ENCODE measurements at regions not wholly inside any gene's neighbourhood (a gene's known extent, or its start where the extent isn't known, plus 50 kb on each side); places are given as distances from the start of the nearest gene placed in this dataset.

DNA sequence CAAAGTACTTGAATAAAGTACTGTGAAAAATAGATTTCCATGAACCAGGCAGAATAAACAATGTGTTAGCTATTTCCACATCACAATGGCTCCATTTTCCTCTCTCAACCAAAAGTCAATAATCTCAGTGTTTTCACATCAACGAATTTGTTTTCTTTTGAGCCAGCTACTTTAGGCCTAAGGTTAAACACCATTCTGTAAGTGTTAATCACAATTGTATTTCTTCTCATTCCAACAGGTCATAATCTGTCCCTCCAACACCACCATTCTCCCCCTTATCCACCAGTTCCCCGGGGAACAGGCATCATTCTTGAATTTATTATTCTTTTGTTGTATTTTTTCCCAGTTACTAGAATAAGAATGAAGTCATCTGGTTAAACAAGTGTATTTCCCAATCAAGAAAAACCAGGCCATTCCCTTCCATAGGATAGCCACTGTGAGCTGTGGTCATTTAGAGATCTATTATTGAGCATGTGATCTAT lies 66.2 kb upstream of the PALMD start:
- Histone ChIP-seq H3K4me3 (no peak overlapping the region), H3K4me1 (ENCODE audit: low read depth) (no peaks in the 10 kb centered on the region), H3K36me3 (ENCODE audit: low read depth) (no peaks in the 10 kb centered on the region), H3K9me3 (no peaks in the 10 kb centered on the region)
- no peak for ATAC-seq
- no peak for DNase-seq
- TF ChIP-seq, protein P1, sequence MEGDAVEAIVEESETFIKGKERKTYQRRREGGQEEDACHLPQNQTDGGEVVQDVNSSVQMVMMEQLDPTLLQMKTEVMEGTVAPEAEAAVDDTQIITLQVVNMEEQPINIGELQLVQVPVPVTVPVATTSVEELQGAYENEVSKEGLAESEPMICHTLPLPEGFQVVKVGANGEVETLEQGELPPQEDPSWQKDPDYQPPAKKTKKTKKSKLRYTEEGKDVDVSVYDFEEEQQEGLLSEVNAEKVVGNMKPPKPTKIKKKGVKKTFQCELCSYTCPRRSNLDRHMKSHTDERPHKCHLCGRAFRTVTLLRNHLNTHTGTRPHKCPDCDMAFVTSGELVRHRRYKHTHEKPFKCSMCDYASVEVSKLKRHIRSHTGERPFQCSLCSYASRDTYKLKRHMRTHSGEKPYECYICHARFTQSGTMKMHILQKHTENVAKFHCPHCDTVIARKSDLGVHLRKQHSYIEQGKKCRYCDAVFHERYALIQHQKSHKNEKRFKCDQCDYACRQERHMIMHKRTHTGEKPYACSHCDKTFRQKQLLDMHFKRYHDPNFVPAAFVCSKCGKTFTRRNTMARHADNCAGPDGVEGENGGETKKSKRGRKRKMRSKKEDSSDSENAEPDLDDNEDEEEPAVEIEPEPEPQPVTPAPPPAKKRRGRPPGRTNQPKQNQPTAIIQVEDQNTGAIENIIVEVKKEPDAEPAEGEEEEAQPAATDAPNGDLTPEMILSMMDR (IDR thresholded peaks at IDR 0.05): no peak
- intact Hi-C loops (cut with DNase I, micrococcal nuclease): no loop called here

DNA sequence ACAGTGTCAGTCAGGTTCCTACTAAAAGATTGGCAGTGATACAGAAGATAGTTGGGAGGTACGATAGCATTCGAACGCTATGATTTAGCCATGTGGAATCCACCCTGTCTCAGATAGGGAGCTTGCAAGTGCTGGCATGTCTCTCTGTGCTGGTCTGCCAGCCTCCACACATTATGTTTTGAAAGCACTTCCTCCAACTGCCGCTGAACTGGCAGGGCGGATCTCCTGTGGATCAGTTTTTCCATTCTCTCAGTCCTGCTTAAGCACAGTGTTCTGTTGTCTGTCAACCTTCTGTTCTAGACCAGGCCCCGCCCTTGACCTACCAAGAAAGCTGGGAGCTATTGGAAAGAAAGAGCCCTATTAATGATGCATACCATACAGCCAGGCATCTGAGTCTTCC lies 65.5 kb upstream of the PALMD start:
- H3K9me3 ChIP-seq: no peaks in the 10 kb centered on the region
- no peaks in the 10 kb centered on the region for H3K4me1 ChIP-seq (ENCODE audit: low read depth)
- H3K36me3 ChIP-seq (ENCODE audit: low read depth): no peaks in the 10 kb centered on the region
- ATAC-seq (no peak), DNase-seq (no peak)
- no peak overlapping the region for H3K4me3 ChIP-seq
- TF ChIP-seq, protein P1 (IDR thresholded peaks at IDR 0.05): no peak
- intact Hi-C loops (cut with DNase I, micrococcal nuclease): no loop called here

DNA sequence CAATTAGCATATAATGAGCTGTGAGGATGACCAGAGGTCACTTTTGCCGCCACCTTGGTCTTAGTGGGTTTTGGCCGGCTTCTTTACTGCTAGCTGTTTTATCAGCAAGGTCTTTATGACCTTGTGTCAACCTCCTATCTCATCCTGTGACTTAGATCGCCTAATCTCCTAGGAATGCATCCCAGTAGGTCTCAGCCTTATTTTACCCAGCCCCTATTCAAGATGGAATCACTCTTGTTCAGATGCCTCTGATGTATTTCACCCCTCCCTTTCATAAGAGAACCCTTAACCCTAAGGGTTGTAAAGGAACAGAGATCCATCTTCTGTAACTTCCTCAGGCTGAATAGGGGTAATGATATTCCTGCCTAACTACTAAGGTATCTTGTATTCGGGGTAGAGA lies 58.9 kb upstream of the PALMD start:
- intact Hi-C loops (cut with DNase I, micrococcal nuclease): no loop called here

DNA sequence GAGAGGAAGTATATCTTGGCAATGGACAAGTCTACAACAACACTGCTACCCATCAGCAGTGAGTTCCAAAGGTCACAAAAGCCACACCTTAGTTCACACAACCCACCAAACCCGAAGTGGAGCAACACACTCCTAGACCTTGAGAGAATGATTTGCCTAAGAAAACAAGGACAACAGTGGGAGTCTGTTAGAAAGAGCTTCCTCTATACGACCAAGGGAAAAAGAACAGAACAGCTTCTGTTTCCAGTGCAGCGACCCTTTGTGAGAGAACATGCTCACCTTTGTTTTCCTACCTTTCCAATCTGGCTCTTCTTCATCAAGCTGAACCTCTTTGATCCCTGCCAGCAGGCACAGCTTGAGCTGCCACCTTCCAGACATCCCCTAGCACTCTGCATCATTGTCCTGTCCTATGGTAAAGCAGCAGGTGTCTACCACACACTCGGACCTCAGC lies 56.7 kb upstream of the PALMD start:
- TF ChIP-seq, protein P1 (IDR thresholded peaks at IDR 0.05): no peak
- Histone ChIP-seq H3K36me3 (ENCODE audit: low read depth) (no peaks in the 10 kb centered on the region), H3K4me3 (no peak overlapping the region), H3K9me3 (no peaks in the 10 kb centered on the region), H3K4me1 (ENCODE audit: low read depth) (peaks cover 8% of the 10 kb centered on the region)
- ATAC-seq: peak; percentile 93
- DNase-seq: peak in 2 of 3 donors; percentile 12 to 46
- intact Hi-C loops (cut with DNase I, micrococcal nuclease): no loop called here

More for the DNA sequence above, 58.9 kb upstream of the PALMD start:
- no peak overlapping the region for H3K4me3 ChIP-seq
- H3K9me3 ChIP-seq: no peaks in the 10 kb centered on the region
- DNase-seq: no peak
- peaks cover 8% of the 10 kb centered on the region for H3K4me1 ChIP-seq (ENCODE audit: low read depth)
- TF ChIP-seq, protein P1 (IDR thresholded peaks at IDR 0.05): no peak
- H3K36me3 ChIP-seq (ENCODE audit: low read depth): no peaks in the 10 kb centered on the region
- ATAC-seq: no peak

DNA sequence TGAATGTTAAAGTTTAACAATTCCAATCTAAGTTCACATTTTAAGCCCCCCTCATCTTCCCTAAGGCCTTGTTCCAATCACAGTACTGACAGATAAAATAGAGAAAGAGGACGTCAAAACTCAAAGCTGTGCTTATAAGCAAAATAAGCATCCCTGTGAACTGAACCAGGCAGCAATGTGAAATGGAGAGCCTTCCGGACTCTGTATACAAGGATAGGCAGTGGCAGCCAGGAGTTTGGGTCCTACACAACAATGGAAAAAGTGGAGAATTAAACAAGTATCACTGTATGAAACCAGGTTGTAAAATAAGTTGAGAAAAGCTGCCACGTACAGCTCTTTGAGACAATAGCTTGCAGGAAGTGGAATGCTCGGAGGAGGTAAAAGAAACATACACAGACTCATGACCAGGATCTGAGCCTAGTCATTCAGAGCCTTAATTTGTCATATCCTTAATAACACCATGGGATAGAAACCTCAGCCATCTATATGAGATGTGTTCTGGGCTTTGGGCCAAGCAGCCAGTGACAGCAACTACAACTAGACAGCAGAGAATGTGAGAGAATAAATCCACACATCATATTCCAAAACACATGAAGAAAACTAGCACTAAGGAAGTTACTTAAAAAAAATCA lies 55.2 kb upstream of the PALMD start:
- Histone ChIP-seq H3K36me3 (ENCODE audit: low read depth) (no peaks in the 10 kb centered on the region), H3K4me3 (no peak overlapping the region), H3K4me1 (ENCODE audit: low read depth) (peaks cover 8% of the 10 kb centered on the region), H3K9me3 (no peaks in the 10 kb centered on the region)
- TF ChIP-seq, protein P1 (IDR thresholded peaks at IDR 0.05): no peak
- intact Hi-C loops (cut with DNase I, micrococcal nuclease): no loop called here
- peak in 2 of 3 donors; percentile 14 to 17 for DNase-seq
- ATAC-seq: peak; percentile 38

Measured in mucosa of descending colon (tissue), 3 donors.